SK-MEL-5 (cell line): ENCODE measurements at regions not wholly inside any gene's neighbourhood (a gene's known extent, or its start where the extent isn't known, plus 50 kb on each side); places are given as distances from the start of the nearest gene placed in this dataset.

ENCODE experiments used
- DNase-seq: peaks from one replicate; pipeline ENCODE4 v3.0.0-alpha.2; 2016; ENCODE audit warnings: low read depth, low spot score
- in situ Hi-C: cut with HindIII; loops from 2 replicates; pipeline ENCODE4 v1.10.0; 2016; ENCODE audit warnings: low sequenced_read_pairs, high pct_unique_total_duplicates, low pct_unique_long_range_greater_than_20kb

- DNase-seq = no peak
- in situ Hi-C loops = no loop called here
Measured at GRCh38 chr15:69973880-69974279, 123.8 kb downstream of the TLE3 start.

GRCh38 chr15:69974321-69974720 is 123.4 kb downstream of the TLE3 start:
- no peak for DNase-seq
- in situ Hi-C loops = no loop called here

GRCh38 chr15:69976366-69976994 is 121.2 kb downstream of the TLE3 start:
- in situ Hi-C loops = no loop called here

GRCh38 chr15:69978603-69979002 is 119.1 kb downstream of the TLE3 start:
- DNase-seq = no peak
- in situ Hi-C loops = no loop called here

More at GRCh38 chr15:69976366-69976994, 121.2 kb downstream of the TLE3 start:
- DNase-seq = peak; percentile 38

- DNase-seq = peak; percentile 19
Measured at GRCh38 chr15:69979262-69979661, 118.5 kb downstream of the TLE3 start.

GRCh38 chr15:69979783-69980182 is 117.9 kb downstream of the TLE3 start:
- no peak for DNase-seq
- in situ Hi-C loops = no loop called here

More at GRCh38 chr15:69979262-69979661, 118.5 kb downstream of the TLE3 start:
- in situ Hi-C loops = no loop called here

GRCh38 chr15:69980341-69981059 is 117.2 kb downstream of the TLE3 start:
- DNase-seq = no peak
- in situ Hi-C loops = no loop called here

- in situ Hi-C loops = no loop called here
Measured at GRCh38 chr15:69982037-69982436, 115.7 kb downstream of the TLE3 start.

GRCh38 chr15:69983696-69984265 is 113.9 kb downstream of the TLE3 start:
- DNase-seq = no peak
- in situ Hi-C loops = no loop called here

More at GRCh38 chr15:69982037-69982436, 115.7 kb downstream of the TLE3 start:
- no peak for DNase-seq

- DNase-seq = no peak
- in situ Hi-C loops = no loop called here
Measured at GRCh38 chr15:69987492-69988489, 109.9 kb downstream of the TLE3 start.

- in situ Hi-C loops = no loop called here
- DNase-seq = no peak
Measured at GRCh38 chr15:69988541-69989225, 109.0 kb downstream of the TLE3 start.

- in situ Hi-C loops = no loop called here
- no peak for DNase-seq
Measured at GRCh38 chr15:69990566-69991421, 106.9 kb downstream of the TLE3 start.

GRCh38 chr15:69991551-69991980 is 106.2 kb downstream of the TLE3 start:
- in situ Hi-C loops = no loop called here
- no peak for DNase-seq

GRCh38 chr15:69992348-69992747 is 105.4 kb downstream of the TLE3 start:
- in situ Hi-C loops = no loop called here
- DNase-seq = no peak

GRCh38 chr15:69994429-69995205 is 103.1 kb downstream of the TLE3 start:
- in situ Hi-C loops = no loop called here
- no peak for DNase-seq
